Lung (tissue), 11 donors: ENCODE measurements at regions not wholly inside any gene's neighbourhood (a gene's known extent, or its start where the extent isn't known, plus 50 kb on each side); places are given as distances from the start of the nearest gene placed in this dataset.

Experiments used
- ATAC-seq: fragments of 200-7000 bp; cut with Tn5 transposase; one replicate; pipeline ENCODE4 v1.9.1; 2020; ENCODE audit warnings: moderate number of reproducible peaks; ENCODE audit not compliant: insufficient read depth, low FRiP score
- DNase-seq, 3 donors: peaks; one replicate each; pipeline ENCODE4 v3.0.0-alpha.2; 2013 to 2017
- H3K27ac ChIP-seq, 2 donors: one replicate each; pipeline ENCODE4 v1.5.1; 2013; ENCODE audit warnings: mild to moderate bottlenecking in 2 of 2, moderate library complexity in 2 of 2, control low read depth in 1 of 2, inconsistent platforms in 1 of 2, low read depth in 1 of 2, low read length in 1 of 2
- H3K27me3 ChIP-seq, 3 donors: one replicate each; pipeline ENCODE4 v1.5.1; 2013; ENCODE audit warnings: low read length in 2 of 3; ENCODE audit not compliant: control insufficient read depth in 3 of 3, insufficient read depth in 3 of 3
- H3K36me3 ChIP-seq, 4 donors: one replicate each; pipeline ENCODE4 v1.5.1; 2013; ENCODE audit warnings: low read length in 4 of 4, mild to moderate bottlenecking in 1 of 4, moderate library complexity in 1 of 4; ENCODE audit not compliant: control insufficient read depth in 4 of 4, insufficient read depth in 4 of 4
- H3K4me1 ChIP-seq, 5 donors: one replicate each; pipeline ENCODE4 v1.5.1; 2013; ENCODE audit warnings: low read length in 5 of 5, mild to moderate bottlenecking in 2 of 5, moderate library complexity in 1 of 5; ENCODE audit not compliant: control insufficient read depth in 5 of 5, insufficient read depth in 5 of 5
- H3K4me3 ChIP-seq: one replicate; pipeline ENCODE4 v1.5.1; 2013; ENCODE audit warnings: mild to moderate bottlenecking, control low read depth, moderate library complexity
- H3K9ac ChIP-seq, 2 donors: one replicate each; pipeline ENCODE4 v1.5.1; 2013; ENCODE audit warnings: low read length in 2 of 2, control low read depth in 1 of 2; ENCODE audit not compliant: insufficient read depth in 1 of 2
- H3K9me3 ChIP-seq, 4 donors: one replicate each; pipeline ENCODE4 v1.5.1; 2013; ENCODE audit warnings: low read length in 3 of 4, mild to moderate bottlenecking in 1 of 4, moderate library complexity in 1 of 4; ENCODE audit not compliant: control insufficient read depth in 4 of 4, insufficient read depth in 3 of 4
- CTCF ChIP-seq: IDR thresholded peaks from 2 replicates; pipeline ENCODE4 v1.5.1; 2012; ENCODE audit warnings: mild to moderate bottlenecking; ENCODE audit errors: control extremely low read depth, extremely low read depth
- WGBS, 2 donors: extraction: QIAGEN DNeasy Blood & Tissue Kit; methylation state at CpG; one replicate each; pipeline ENCODE4 v1.1.7; 2013; 5-methylcytosine and 5-hydroxymethylcytosine counted together
- donor health status: control.
- donor health status: control.
- donor health status: Bipolar disorder and iron deficiency.
- donor health status: healthy.
- donor health status: DM: yes; HTN: yes; CAD: no.

DNA sequence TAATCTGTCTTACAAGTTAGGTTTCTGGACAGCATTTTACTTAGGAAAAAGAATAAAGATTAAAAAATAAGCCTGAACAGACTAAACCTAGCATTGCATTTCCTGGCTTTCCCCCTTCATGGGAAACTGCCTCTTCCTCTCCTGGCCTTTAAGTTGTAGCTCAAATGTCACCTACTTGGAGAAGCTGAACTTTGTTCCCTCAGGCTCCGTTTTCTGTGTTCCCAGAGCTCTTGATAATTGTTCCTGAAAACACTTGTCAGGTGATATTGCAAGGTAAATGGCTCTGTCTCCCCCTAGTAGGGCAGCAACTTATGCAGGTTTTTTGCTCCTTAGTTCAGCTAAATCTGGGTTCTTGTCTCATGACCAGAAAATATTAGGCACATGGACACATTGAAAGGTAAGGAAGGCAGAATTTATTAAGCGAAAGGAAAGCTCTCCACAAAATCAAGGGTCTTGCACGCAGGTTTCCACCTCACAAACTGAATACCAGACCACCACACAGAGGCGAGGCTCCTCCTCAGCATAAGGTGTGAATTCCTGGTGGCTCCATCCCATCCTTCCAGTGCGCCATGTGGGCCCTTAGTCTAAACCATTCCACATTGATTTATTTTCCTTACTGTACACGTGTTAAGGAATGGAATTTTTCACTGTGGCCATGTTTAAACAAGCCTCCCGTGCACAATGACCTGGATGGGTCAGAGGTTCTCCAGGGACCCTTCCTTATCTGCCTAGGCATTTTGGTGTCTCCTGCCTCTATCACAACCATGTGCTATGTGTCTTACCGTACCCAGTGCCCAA lies 229.3 kb downstream of the HNMT start:
- H3K9ac ChIP-seq: no peak overlapping the region
- H3K9me3 ChIP-seq: no peaks in the 10 kb centered on the region
- ATAC-seq (no peak), DNase-seq (no peak)
- TF ChIP-seq CTCF: no peak
- WGBS, 2 donors: 80 to 84% methylated on average over 8 of the region's 8 CpGs
- H3K36me3 ChIP-seq: no peaks in the 10 kb centered on the region
- no peak overlapping the region for H3K4me3 ChIP-seq
- H3K4me1 ChIP-seq: no peaks in the 10 kb centered on the region
- no peak overlapping the region for H3K27ac ChIP-seq
- no peaks in the 10 kb centered on the region for H3K27me3 ChIP-seq

DNA sequence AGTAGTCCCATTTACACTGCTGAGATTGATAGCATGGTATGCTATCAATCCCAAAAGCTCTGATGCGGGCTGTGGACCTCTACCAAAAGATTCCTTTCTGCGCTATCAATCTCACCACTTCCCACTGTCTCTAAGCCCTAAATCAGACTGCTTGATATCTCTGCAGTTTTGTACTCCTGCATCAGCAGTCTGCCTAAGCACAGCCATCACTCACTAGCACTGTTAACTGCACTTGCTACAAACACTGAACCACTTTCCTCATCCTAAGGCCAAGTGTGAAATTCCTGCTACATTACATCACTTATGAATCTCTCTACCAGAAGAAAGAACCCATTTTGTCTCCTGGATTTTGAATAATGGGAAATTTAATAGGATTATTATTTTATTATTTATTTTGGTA lies 237.0 kb downstream of the HNMT start:
- Histone ChIP-seq H3K27ac (no peak overlapping the region), H3K4me1 (no peaks in the 10 kb centered on the region), H3K27me3 (no peaks in the 10 kb centered on the region), H3K9me3 (peaks cover 0 to 2% (median 0%) of the 10 kb centered on the region in 4 donors), H3K4me3 (no peak overlapping the region), H3K9ac (no peak overlapping the region), H3K36me3 (no peaks in the 10 kb centered on the region)
- no peak for TF ChIP-seq CTCF
- WGBS, 2 donors: 86 to 100% methylated on average over 2 of the region's 2 CpGs
- ATAC-seq: no peak
- DNase-seq: no peak

DNA sequence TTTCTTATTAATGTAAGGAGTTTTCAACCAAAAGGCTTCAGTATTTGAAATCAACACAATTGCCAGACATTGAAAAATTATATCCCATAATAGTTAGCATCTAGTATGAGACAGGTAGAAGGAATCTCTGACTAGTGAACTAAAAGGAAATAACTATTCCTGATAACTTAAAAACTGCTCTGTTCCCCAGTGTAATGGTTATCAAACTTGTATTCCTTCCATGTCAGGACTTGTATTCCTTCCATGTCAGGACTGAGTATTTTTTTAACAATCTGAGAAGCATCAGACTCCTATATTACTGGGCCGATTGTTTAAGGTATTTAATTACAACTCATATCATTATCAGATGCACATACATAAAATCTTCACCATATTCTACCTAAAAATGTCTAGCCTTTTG lies 238.5 kb downstream of the HNMT start:
- no peak overlapping the region for H3K9ac ChIP-seq
- no peaks in the 10 kb centered on the region for H3K4me1 ChIP-seq
- H3K4me3 ChIP-seq: no peak overlapping the region
- no peak overlapping the region for H3K27ac ChIP-seq
- ATAC-seq (no peak), DNase-seq (no peak)
- no peak for TF ChIP-seq CTCF
- peaks cover 0 to 2% (median 0%) of the 10 kb centered on the region in 4 donors for H3K9me3 ChIP-seq
- H3K27me3 ChIP-seq: no peaks in the 10 kb centered on the region
- WGBS, 2 donors: 91 to 97% methylated on average over 1 of the region's 1 CpG
- no peaks in the 10 kb centered on the region for H3K36me3 ChIP-seq

GRCh38 chr2:138205281-138205680 lies 241.0 kb downstream of the HNMT start:
- ATAC-seq: no peak
- H3K4me3 ChIP-seq: no peak overlapping the region
- TF ChIP-seq CTCF: no peak
- H3K4me1 ChIP-seq: no peaks in the 10 kb centered on the region
- no peak overlapping the region for H3K9ac ChIP-seq
- DNase-seq: no peak
- 91 to 94% methylated on average over 1 of the region's 1 CpG for WGBS, 2 donors
- no peaks in the 10 kb centered on the region for H3K27me3 ChIP-seq
- no peaks in the 10 kb centered on the region for H3K36me3 ChIP-seq
- H3K27ac ChIP-seq: no peak overlapping the region
- H3K9me3 ChIP-seq: peaks cover 0 to 2% (median 0%) of the 10 kb centered on the region in 4 donors
